ENCODE measurements at regions not wholly inside any gene's neighbourhood (a gene's known extent, or its start where the extent isn't known, plus 50 kb on each side); places are given as distances from the start of the nearest gene placed in this dataset.

DNA sequence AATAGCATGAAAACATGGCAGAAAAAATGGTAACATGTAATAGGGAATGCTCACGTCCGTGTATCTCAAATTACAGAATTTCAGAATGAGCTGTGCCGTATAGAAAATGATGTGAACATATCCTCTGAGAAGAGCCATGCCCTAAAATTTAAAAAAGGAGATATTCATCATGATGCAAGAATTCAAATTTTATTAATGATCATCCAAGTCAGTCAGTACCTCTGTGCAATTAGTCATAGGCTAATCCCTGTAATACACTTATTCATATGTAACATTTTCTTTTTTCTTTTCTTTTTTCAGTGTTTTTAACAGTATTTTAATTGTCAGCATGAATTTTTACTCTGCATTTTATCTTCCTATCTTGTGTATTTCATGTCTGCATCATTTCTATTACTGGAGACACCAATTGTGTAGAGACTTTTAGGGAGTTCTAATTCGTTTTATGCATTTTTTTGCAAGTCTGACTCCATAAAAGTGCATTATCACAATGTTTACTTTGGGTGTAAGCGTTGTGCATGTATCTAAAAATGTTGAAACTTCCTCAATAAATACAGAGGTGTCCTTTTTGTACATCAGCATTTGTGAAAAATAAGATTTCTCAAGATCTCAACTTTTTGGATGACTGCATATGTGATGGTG lies 1103.7 kb upstream of the CELF2 start:
- Histone ChIP-seq H3K9me3 (ENCODE audit: low read length) (no peaks in the 10 kb centered on the region), H3K79me2 (ENCODE audit: low read length) (no peaks in the 10 kb centered on the region), H2AFZ (ENCODE audit: low read length) (no peak overlapping the region; the same call in 1 of the 2 replicates), H3K36me3 (ENCODE audit: insufficient read depth, low read length) (no peaks in the 10 kb centered on the region), H4K20me1 (ENCODE audit: insufficient read depth, low read depth, low read length) (no peaks in the 10 kb centered on the region), H3K27ac (ENCODE audit: low read length) (no peak overlapping the region), H3K27me3 (ENCODE audit: low read length) (no peaks in the 10 kb centered on the region), H3K4me3 (ENCODE audit: low read length) (no peak overlapping the region), H3K4me1 (ENCODE audit: low read length) (peaks cover 28% of the 10 kb centered on the region), H3K9me2 (replicated peaks; ENCODE audit: insufficient read depth, low read length) (no peaks in the 10 kb centered on the region), H3K9ac (ENCODE audit: low read length) (no peak overlapping the region), H3K4me2 (ENCODE audit: low read depth, low read length, poor library complexity, severe bottlenecking) (no peak overlapping the region)
- DNase-seq: no peak

DNA sequence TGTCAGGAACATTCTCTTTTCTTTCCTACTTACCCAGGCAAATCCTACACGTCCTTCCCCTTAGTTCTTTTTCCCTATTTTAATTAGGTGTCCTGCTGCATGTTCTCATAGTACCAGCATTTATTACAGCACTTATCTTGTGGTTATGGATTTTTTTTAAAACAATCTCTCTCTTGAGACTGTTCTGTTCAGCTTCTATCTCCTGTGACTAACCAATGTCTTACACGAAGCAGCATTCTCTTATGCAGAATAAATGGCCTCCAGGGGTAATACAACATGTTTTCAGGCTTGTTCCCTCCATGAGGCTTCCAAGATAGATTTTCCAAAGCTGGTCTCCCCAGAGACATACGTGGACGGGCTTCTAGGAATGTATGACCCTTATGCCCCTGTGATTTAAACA lies 1096.1 kb upstream of the CELF2 start:
- Histone ChIP-seq H2AFZ (ENCODE audit: low read length) (peak overlapping the region; percentile 60; the same call in 1 of the 2 replicates), H3K4me2 (ENCODE audit: low read depth, low read length, poor library complexity, severe bottlenecking) (peak overlapping the region; percentile 30), H3K79me2 (ENCODE audit: low read length) (no peaks in the 10 kb centered on the region), H3K27ac (ENCODE audit: low read length) (no peak overlapping the region), H3K27me3 (ENCODE audit: low read length) (no peaks in the 10 kb centered on the region; the same call in 1 of the 2 replicates), H3K9me3 (ENCODE audit: low read length) (no peaks in the 10 kb centered on the region), H3K9me2 (replicated peaks; ENCODE audit: insufficient read depth, low read length) (no peaks in the 10 kb centered on the region), H3K9ac (ENCODE audit: low read length) (no peak overlapping the region), H3K36me3 (ENCODE audit: insufficient read depth, low read length) (no peaks in the 10 kb centered on the region; the same call in 1 of the 2 replicates), H3K4me1 (ENCODE audit: low read length) (peaks cover 42% of the 10 kb centered on the region), H4K20me1 (ENCODE audit: insufficient read depth, low read depth, low read length) (no peaks in the 10 kb centered on the region), H3K4me3 (ENCODE audit: low read length) (no peak overlapping the region)
- DNase-seq: no peak

DNA sequence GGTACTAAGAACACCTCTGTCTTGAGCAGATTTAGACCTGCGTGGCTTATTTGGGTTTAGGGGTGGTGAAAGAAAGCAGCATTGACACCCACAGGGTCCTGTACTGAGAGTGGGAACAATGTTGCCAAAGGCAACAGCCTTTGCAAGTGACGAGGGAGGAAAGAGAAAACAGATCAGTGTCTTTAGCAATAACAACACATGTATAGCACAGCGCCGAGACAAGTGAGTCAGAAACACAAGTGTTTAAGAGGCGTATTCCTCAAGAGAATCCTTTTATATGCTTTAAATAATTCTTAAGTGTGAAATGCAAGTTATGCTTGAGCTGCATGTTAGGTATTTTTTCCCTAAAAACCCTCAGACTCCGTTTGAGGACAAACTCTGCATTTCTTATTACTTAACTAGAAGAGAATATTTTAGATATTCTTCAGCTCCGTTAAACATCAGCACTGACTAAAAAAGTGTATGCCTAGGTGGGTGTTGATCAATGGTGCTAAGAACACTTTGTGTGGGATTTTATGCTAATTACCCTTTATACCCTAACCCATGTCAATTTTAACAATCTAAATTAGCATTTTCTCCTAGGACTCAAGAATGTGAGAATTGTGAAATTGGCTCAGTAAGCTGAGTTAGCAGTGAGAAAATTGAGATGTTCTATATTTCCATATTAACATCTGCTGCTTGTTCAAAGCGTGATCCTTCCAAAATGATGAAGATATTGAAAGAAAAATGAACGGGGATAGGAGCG lies 1095.4 kb upstream of the CELF2 start:
- Histone ChIP-seq H3K79me2 (ENCODE audit: low read length) (no peaks in the 10 kb centered on the region), H4K20me1 (ENCODE audit: insufficient read depth, low read depth, low read length) (no peaks in the 10 kb centered on the region), H3K9ac (ENCODE audit: low read length) (peak overlapping the region; percentile 16; the same call in 1 of the 2 replicates), H3K4me1 (ENCODE audit: low read length) (peaks cover 47% of the 10 kb centered on the region), H3K36me3 (ENCODE audit: insufficient read depth, low read length) (no peaks in the 10 kb centered on the region; the same call in 1 of the 2 replicates), H3K4me3 (ENCODE audit: low read length) (no peak overlapping the region), H3K9me2 (replicated peaks; ENCODE audit: insufficient read depth, low read length) (no peaks in the 10 kb centered on the region), H3K27ac (ENCODE audit: low read length) (no peak overlapping the region), H3K27me3 (ENCODE audit: low read length) (no peaks in the 10 kb centered on the region; the same call in 1 of the 2 replicates), H3K9me3 (ENCODE audit: low read length) (no peaks in the 10 kb centered on the region), H2AFZ (ENCODE audit: low read length) (0 out of 2 replicates have a peak overlapping the region, but pooled peaks have one; percentile 14), H3K4me2 (ENCODE audit: low read depth, low read length, poor library complexity, severe bottlenecking) (peak overlapping the region; percentile 30)
- no peak for DNase-seq

GRCh38 chr10:9926003-9926402 lies 1091.7 kb upstream of the CELF2 start:
- DNase-seq: no peak
- Histone ChIP-seq H2AFZ (ENCODE audit: low read length) (no peak overlapping the region), H3K4me3 (ENCODE audit: low read length) (no peak overlapping the region), H3K79me2 (ENCODE audit: low read length) (no peaks in the 10 kb centered on the region), H3K4me2 (ENCODE audit: low read depth, low read length, poor library complexity, severe bottlenecking) (no peak overlapping the region), H3K36me3 (ENCODE audit: insufficient read depth, low read length) (no peaks in the 10 kb centered on the region; the same call in 1 of the 2 replicates), H3K9me3 (ENCODE audit: low read length) (no peaks in the 10 kb centered on the region), H4K20me1 (ENCODE audit: insufficient read depth, low read depth, low read length) (no peaks in the 10 kb centered on the region), H3K27ac (ENCODE audit: low read length) (no peak overlapping the region), H3K4me1 (ENCODE audit: low read length) (peaks cover 39% of the 10 kb centered on the region), H3K9me2 (replicated peaks; ENCODE audit: insufficient read depth, low read length) (no peaks in the 10 kb centered on the region), H3K9ac (ENCODE audit: low read length) (no peak overlapping the region), H3K27me3 (ENCODE audit: low read length) (no peaks in the 10 kb centered on the region; the same call in 1 of the 2 replicates)

DNA sequence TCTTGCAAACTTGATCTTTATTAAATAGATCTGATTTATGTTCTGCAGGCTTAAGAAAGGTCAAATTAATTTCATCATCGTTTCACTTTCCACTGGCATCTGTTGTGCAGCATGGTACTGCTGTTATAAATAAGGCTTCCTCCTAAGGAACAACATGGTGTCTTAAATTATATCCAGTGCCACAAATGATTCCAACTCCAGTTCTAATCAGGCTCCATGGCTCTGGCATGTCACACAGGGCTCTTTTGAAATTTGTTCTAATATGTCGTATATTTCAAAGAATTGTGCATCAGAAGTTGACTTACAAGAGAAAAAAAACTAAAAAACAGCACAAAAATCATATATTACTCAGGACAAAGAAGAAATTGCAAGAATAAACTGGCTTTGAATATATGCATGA lies 1090.8 kb upstream of the CELF2 start:
- H3K9me3 ChIP-seq (ENCODE audit: low read length): no peaks in the 10 kb centered on the region
- no peaks in the 10 kb centered on the region for H3K36me3 ChIP-seq (ENCODE audit: insufficient read depth, low read length)
- DNase-seq: no peak
- H3K27me3 ChIP-seq (ENCODE audit: low read length): no peaks in the 10 kb centered on the region
- H4K20me1 ChIP-seq (ENCODE audit: insufficient read depth, low read depth, low read length): no peaks in the 10 kb centered on the region
- peak overlapping the region; percentile 34; the same call in 1 of the 2 replicates for H2AFZ ChIP-seq (ENCODE audit: low read length)
- no peak overlapping the region for H3K4me3 ChIP-seq (ENCODE audit: low read length)
- H3K79me2 ChIP-seq (ENCODE audit: low read length): no peaks in the 10 kb centered on the region
- H3K27ac ChIP-seq (ENCODE audit: low read length): no peak overlapping the region
- H3K9me2 ChIP-seq (replicated peaks; ENCODE audit: insufficient read depth, low read length): no peaks in the 10 kb centered on the region
- H3K4me2 ChIP-seq (ENCODE audit: low read depth, low read length, poor library complexity, severe bottlenecking): no peak overlapping the region
- peaks cover 34% of the 10 kb centered on the region for H3K4me1 ChIP-seq (ENCODE audit: low read length)
- peak overlapping the region; percentile 11; the same call in 1 of the 2 replicates for H3K9ac ChIP-seq (ENCODE audit: low read length)

DNA sequence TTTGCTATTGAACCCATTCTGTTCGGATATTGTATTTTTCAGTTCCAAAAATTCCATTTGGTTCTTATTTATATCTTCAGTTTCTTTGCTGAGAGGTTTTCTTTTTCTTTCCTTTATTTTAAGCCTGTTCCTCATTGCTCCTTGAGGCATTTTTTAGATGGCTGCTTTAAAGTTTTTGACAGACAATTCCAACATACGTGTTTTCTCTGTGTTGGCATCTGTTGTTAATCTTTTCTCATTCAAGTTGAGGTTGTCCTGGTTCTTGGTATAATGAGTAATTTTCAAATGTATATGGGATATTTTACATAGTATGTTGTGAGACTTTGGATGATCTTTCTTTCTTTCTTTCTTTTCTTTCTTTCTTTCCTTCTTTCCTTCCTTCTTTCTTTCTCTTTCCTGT lies 1078.0 kb upstream of the CELF2 start:
- no peak for DNase-seq
- no peaks in the 10 kb centered on the region for H3K9me3 ChIP-seq (ENCODE audit: low read length)
- no peaks in the 10 kb centered on the region for H3K79me2 ChIP-seq (ENCODE audit: low read length)
- H3K9me2 ChIP-seq (replicated peaks; ENCODE audit: insufficient read depth, low read length): no peaks in the 10 kb centered on the region
- H3K36me3 ChIP-seq (ENCODE audit: insufficient read depth, low read length): no peaks in the 10 kb centered on the region
- no peak overlapping the region for H2AFZ ChIP-seq (ENCODE audit: low read length)
- no peak overlapping the region for H3K27ac ChIP-seq (ENCODE audit: low read length)
- H3K4me2 ChIP-seq (ENCODE audit: low read depth, low read length, poor library complexity, severe bottlenecking): no peak overlapping the region
- no peaks in the 10 kb centered on the region for H4K20me1 ChIP-seq (ENCODE audit: insufficient read depth, low read depth, low read length)
- no peak overlapping the region for H3K9ac ChIP-seq (ENCODE audit: low read length)
- no peak overlapping the region for H3K4me3 ChIP-seq (ENCODE audit: low read length)
- no peaks in the 10 kb centered on the region for H3K27me3 ChIP-seq (ENCODE audit: low read length)
- peaks cover 32% of the 10 kb centered on the region for H3K4me1 ChIP-seq (ENCODE audit: low read length)

DNA sequence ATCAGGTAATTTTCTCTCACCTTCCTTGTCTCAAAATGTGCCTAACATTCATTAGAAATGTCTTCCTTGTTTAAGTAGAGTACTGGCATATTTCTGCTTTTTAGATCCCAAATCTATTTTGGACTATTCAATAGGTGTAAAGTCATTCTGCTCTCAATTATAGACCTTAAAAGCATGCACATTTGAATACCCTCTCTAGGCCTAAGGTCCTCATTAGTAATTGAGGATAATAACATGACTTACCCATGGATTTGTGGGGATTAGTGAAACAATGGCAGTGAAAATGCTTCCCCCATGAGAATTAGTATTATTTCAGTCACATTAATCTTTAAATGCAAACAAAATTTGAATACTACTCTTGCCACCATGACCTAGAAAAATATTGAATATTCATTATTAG lies 1073.0 kb upstream of the CELF2 start:
- Histone ChIP-seq H3K27me3 (ENCODE audit: low read length) (no peaks in the 10 kb centered on the region), H3K4me3 (ENCODE audit: low read length) (no peak overlapping the region), H3K4me1 (ENCODE audit: low read length) (peaks cover 21% of the 10 kb centered on the region), H3K9me2 (replicated peaks; ENCODE audit: insufficient read depth, low read length) (no peaks in the 10 kb centered on the region), H3K9me3 (ENCODE audit: low read length) (no peaks in the 10 kb centered on the region), H2AFZ (ENCODE audit: low read length) (no peak overlapping the region), H3K36me3 (ENCODE audit: insufficient read depth, low read length) (no peaks in the 10 kb centered on the region), H3K79me2 (ENCODE audit: low read length) (no peaks in the 10 kb centered on the region), H4K20me1 (ENCODE audit: insufficient read depth, low read depth, low read length) (no peaks in the 10 kb centered on the region), H3K9ac (ENCODE audit: low read length) (no peak overlapping the region), H3K27ac (ENCODE audit: low read length) (no peak overlapping the region), H3K4me2 (ENCODE audit: low read depth, low read length, poor library complexity, severe bottlenecking) (no peak overlapping the region)
- no peak for DNase-seq

- Histone ChIP-seq H3K27me3 (ENCODE audit: low read length) (no peaks in the 10 kb centered on the region), H3K4me3 (ENCODE audit: low read length) (no peak overlapping the region), H4K20me1 (ENCODE audit: insufficient read depth, low read depth, low read length) (no peaks in the 10 kb centered on the region), H3K27ac (ENCODE audit: low read length) (no peak overlapping the region), H3K4me2 (ENCODE audit: low read depth, low read length, poor library complexity, severe bottlenecking) (no peak overlapping the region), H3K36me3 (ENCODE audit: insufficient read depth, low read length) (no peaks in the 10 kb centered on the region), H3K4me1 (ENCODE audit: low read length) (peaks cover 11% of the 10 kb centered on the region), H3K9ac (ENCODE audit: low read length) (no peak overlapping the region), H3K9me3 (ENCODE audit: low read length) (no peaks in the 10 kb centered on the region), H3K9me2 (replicated peaks; ENCODE audit: insufficient read depth, low read length) (no peaks in the 10 kb centered on the region), H3K79me2 (ENCODE audit: low read length) (no peaks in the 10 kb centered on the region), H2AFZ (ENCODE audit: low read length) (no peak overlapping the region)
- no peak for DNase-seq
These were observed 1067.6 kb upstream of the CELF2 start for GRCh38 chr10:9950070-9950469.

Measured in Karpas-422 (cell line).